Gastroesophageal sphincter (tissue), 3 donors: ENCODE measurements at regions not wholly inside any gene's neighbourhood (a gene's known extent, or its start where the extent isn't known, plus 50 kb on each side); places are given as distances from the start of the nearest gene placed in this dataset.

ENCODE experiments used
- CTCF ChIP-seq, 4 experiments: fragments of 200-600 bp in 2 of 4; fragments of 450-650 bp in 2 of 4; sonication (generic) in 1 of 4; IDR thresholded peaks; one replicate each; pipeline ENCODE4 v1.5.1; 2017 to 2019; ENCODE audit warnings: antibody characterized with exemption in 4 of 4, mild to moderate bottlenecking in 2 of 4, moderate library complexity in 2 of 4
- EP300 ChIP-seq: sonication (generic); formaldehyde crosslinking; IDR thresholded peaks from one replicate; pipeline ENCODE4 v1.6.1; 2017; ENCODE audit warnings: antibody characterized with exemption, mild to moderate bottlenecking
- POLR2A ChIP-seq, 2 donors: fragments of 450-650 bp; IDR thresholded peaks; one replicate each; pipeline ENCODE4 v1.6.1; 2017; ENCODE audit warnings: antibody characterized with exemption in 2 of 2, mild to moderate bottlenecking in 2 of 2, moderate library complexity in 1 of 2
- POLR2AphosphoS5 ChIP-seq: sonication (generic); formaldehyde crosslinking; IDR thresholded peaks from one replicate; pipeline ENCODE4 v1.6.1; 2017; ENCODE audit warnings: antibody characterized with exemption

GRCh38 chr7:114175125-114175524 is 239.5 kb upstream of the FOXP2 start:
- TF ChIP-seq CTCF (IDR thresholded peaks at IDR 0.05), result no peak
- TF ChIP-seq POLR2A (IDR thresholded peaks at IDR 0.05), result no peak
- TF ChIP-seq EP300, result no peak
- TF ChIP-seq POLR2AphosphoS5, result no peak
